HepG2 (cell line): ENCODE measurements at regions not wholly inside any gene's neighbourhood (a gene's known extent, or its start where the extent isn't known, plus 50 kb on each side); places are given as distances from the start of the nearest gene placed in this dataset.

ENCODE experiments used
- ATAC-seq: fragments of 200-7000 bp; cut with Tn5 transposase; 3 replicates; pipeline ENCODE4 v1.9.1; 2020; ENCODE audit warnings: mild to moderate bottlenecking, moderate library complexity
- BruUV-seq: library from RNA; stranded (reverse); fragments of 400-500 nt; replicated peaks from 2 replicates; lab custom pipeline; 2021; lab: Mats Ljungman, UMichigan
- CTCF ChIA-PET: fragments of 300-600 bp; formaldehyde crosslinking; extraction: SDS; loops from one replicate; lab custom pipeline; 2021; ENCODE audit warnings: low total read pairs, inconsistent platforms, low intra/inter-chr PET ratio; lab: Yijun Ruan, JAX
- POLR2A ChIA-PET: fragments of 350-600 bp; sonication (Branson Sonifier 250); formaldehyde crosslinking; loops from one replicate; lab custom pipeline; 2020; ENCODE audit warnings: antibody characterized with exemption, inconsistent platforms; lab: Yijun Ruan, JAX
- DNase-seq: peaks from one replicate; pipeline ENCODE4 v3.0.0-alpha.2; 2015; ENCODE audit warnings: low spot score
- FAIRE-seq: peaks from 3 replicates; lab custom pipeline; 2011; peaks lifted over from hg19 to GRCh38; lab: Jason Lieb, UNC
- H2AFZ ChIP-seq: one replicate; pipeline ENCODE4 v1.6.1; 2011; ENCODE audit warnings: low read length, inconsistent platforms
- H3K27ac ChIP-seq: fragments of 300-600 bp; 3 replicates; pipeline ENCODE4 v1.8.0; 2011; ENCODE audit warnings: mixed run types, mild to moderate bottlenecking, mixed read lengths, low read length, inconsistent platforms; ENCODE audit not compliant: insufficient read depth; ENCODE audit errors: extremely low read length
- H3K27me3 ChIP-seq, 2 experiments: fragments of 200-600 bp in 1 of 2; 2 replicates in 1 of 2; 3 replicates in 1 of 2; pipeline versions ENCODE4 v1.6.0 to v1.8.0; 2011; ENCODE audit warnings: low read length in 2 of 2, mild to moderate bottlenecking in 2 of 2, moderate library complexity in 2 of 2, inconsistent platforms in 1 of 2; ENCODE audit not compliant: insufficient read depth in 2 of 2, control insufficient read depth in 1 of 2
- H3K36me3 ChIP-seq, 2 experiments: fragments of 200-600 bp in 1 of 2; replicated peaks in 1 of 2; 2 replicates in 1 of 2; 3 replicates in 1 of 2; pipeline versions ENCODE4 v1.5.1 to v1.8.0; 2011; ENCODE audit warnings: low read length in 2 of 2, inconsistent platforms in 1 of 2; ENCODE audit not compliant: insufficient read depth in 2 of 2, control insufficient read depth in 1 of 2
- H3K4me1 ChIP-seq: 2 replicates; pipeline ENCODE4 v1.5.1; 2012; ENCODE audit warnings: low read length, inconsistent platforms; ENCODE audit not compliant: insufficient read depth
- H3K4me2 ChIP-seq: 2 replicates; pipeline ENCODE4 v1.6.0; 2011; ENCODE audit warnings: low read depth, low read length, inconsistent platforms
- H3K4me3 ChIP-seq, 3 experiments: fragments of 200-600 bp in 1 of 3; sonication (generic), shearing (Covaris generic) in 1 of 3; replicated peaks in 1 of 3; 2 replicates each; pipeline ENCODE4 v1.5.1; 2011 to 2016; ENCODE audit warnings: low read length in 3 of 3, inconsistent platforms in 2 of 3, low read depth in 2 of 3, mild to moderate bottlenecking in 2 of 3, control low read depth in 1 of 3, mixed read lengths in 1 of 3; ENCODE audit not compliant: insufficient read depth in 1 of 3
- H3K79me2 ChIP-seq: one replicate; pipeline ENCODE4 v1.6.1; 2011; ENCODE audit warnings: low read length, inconsistent platforms; ENCODE audit not compliant: insufficient read depth
- H3K9ac ChIP-seq: 2 replicates; pipeline ENCODE4 v1.6.0; 2011; ENCODE audit warnings: mild to moderate bottlenecking, low read depth, low read length, inconsistent platforms; ENCODE audit not compliant: insufficient read depth
- H3K9me3 ChIP-seq: 2 replicates; pipeline ENCODE4 v1.5.1; 2012; ENCODE audit warnings: mild to moderate bottlenecking, low read length
- H4K20me1 ChIP-seq: 2 replicates; pipeline ENCODE4 v1.6.0; 2011; ENCODE audit warnings: inconsistent platforms, mild to moderate bottlenecking, low read length, moderate library complexity; ENCODE audit not compliant: insufficient read depth
- BRD4 ChIP-seq: sonication (generic); formaldehyde crosslinking; IDR thresholded peaks from 2 replicates; pipeline ENCODE4 v1.4.0; 2020; ENCODE audit warnings: missing genetic modification reagents
- CHD2 ChIP-seq: IDR thresholded peaks from 2 replicates; pipeline ENCODE4 v1.6.1; 2011; ENCODE audit warnings: low read depth, low read length, improper control_type of control experiment
- CSRNP1 ChIP-seq: sonication (generic); formaldehyde crosslinking; IDR thresholded peaks from 2 replicates; pipeline ENCODE4 v1.8.1; 2023; ENCODE audit warnings: mild to moderate bottlenecking, missing genetic modification reagents
- EP300 ChIP-seq, 3 experiments: sonication (generic) in 1 of 3; formaldehyde crosslinking in 1 of 3; IDR thresholded peaks; 2 replicates each; pipeline versions ENCODE4 v1.5.1 to v1.6.1; 2011 to 2020; ENCODE audit warnings: low read depth in 2 of 3, low read length in 2 of 3, borderline replicate concordance in 1 of 3, improper control_type of control experiment in 1 of 3, mild to moderate bottlenecking in 1 of 3, missing genetic modification reagents in 1 of 3, moderate library complexity in 1 of 3
- GATAD1 ChIP-seq: IDR thresholded peaks from 2 replicates; pipeline ENCODE4 v1.6.1; 2016; ENCODE audit warnings: missing genetic modification reagents, missing compliant biosample characterization
- HOXA7 ChIP-seq: sonication (generic); formaldehyde crosslinking; IDR thresholded peaks from 2 replicates; pipeline ENCODE4 v1.8.1; 2022; ENCODE audit warnings: mild to moderate bottlenecking, missing genetic modification reagents, moderate library complexity
- NFYC ChIP-seq: IDR thresholded peaks from 2 replicates; pipeline ENCODE4 v1.6.1; 2016; ENCODE audit warnings: missing genetic modification reagents, missing compliant biosample characterization
- POLR2A ChIP-seq, 2 experiments: IDR thresholded peaks; 2 replicates each; pipeline ENCODE4 v1.6.1; 2011; ENCODE audit warnings: low read depth in 2 of 2, low read length in 2 of 2, mild to moderate bottlenecking in 1 of 2, moderate library complexity in 1 of 2; ENCODE audit not compliant: insufficient read depth in 1 of 2
- SSRP1 ChIP-seq: IDR thresholded peaks from 2 replicates; pipeline ENCODE4 v1.6.1; 2016; ENCODE audit warnings: control low read depth
- THYN1 ChIP-seq: sonication (generic); formaldehyde crosslinking; IDR thresholded peaks from 2 replicates; pipeline ENCODE4 v1.8.1; 2023; ENCODE audit warnings: low read depth, mild to moderate bottlenecking, moderate library complexity, missing genetic modification reagents, borderline replicate concordance
- ZNF24 ChIP-seq: fragments of 450-650 bp; IDR thresholded peaks from 2 replicates; pipeline ENCODE4 v1.6.1; 2017; ENCODE audit warnings: antibody characterized with exemption, mild to moderate bottlenecking
- ZNF782 ChIP-seq: sonication (generic); formaldehyde crosslinking; IDR thresholded peaks from 2 replicates; pipeline ENCODE4 v1.4.0; 2020; ENCODE audit warnings: missing genetic modification reagents, mild to moderate bottlenecking, borderline replicate concordance
- in situ Hi-C: cut with HindIII; loops from 2 replicates; pipeline ENCODE4 v1.10.0; 2017; ENCODE audit warnings: low pct_unique_long_range_greater_than_20kb; ENCODE audit not compliant: extremely low pct_ligation_motif_present
- intact Hi-C: fragments of 100-400 bp; cut with micrococcal nuclease; formaldehyde crosslinking; loops from one replicate; pipeline ENCODE4 v1.10.0; 2022; ENCODE audit not compliant: unreplicated experiment
- TF ChIP-seq, protein P1 (sequence below): sonication (generic); formaldehyde crosslinking; IDR thresholded peaks from 2 replicates; pipeline ENCODE4 v1.4.0; 2020; ENCODE audit warnings: mild to moderate bottlenecking, missing genetic modification reagents
- TF ChIP-seq, protein P2 (sequence below): sonication (generic); formaldehyde crosslinking; conservative IDR thresholded peaks from 2 replicates; pipeline ENCODE4 v1.8.0; 2022; ENCODE audit warnings: low read depth, missing genetic modification reagents
- TF ChIP-seq, protein P3 (sequence below): sonication (generic); formaldehyde crosslinking; conservative IDR thresholded peaks from 2 replicates; pipeline ENCODE4 v1.4.0; 2020; ENCODE audit warnings: missing genetic modification reagents
- TF ChIP-seq, protein P4 (sequence below): sonication (generic); formaldehyde crosslinking; conservative IDR thresholded peaks from 2 replicates; pipeline ENCODE4 v1.4.0; 2020; ENCODE audit warnings: missing genetic modification reagents

DNA sequence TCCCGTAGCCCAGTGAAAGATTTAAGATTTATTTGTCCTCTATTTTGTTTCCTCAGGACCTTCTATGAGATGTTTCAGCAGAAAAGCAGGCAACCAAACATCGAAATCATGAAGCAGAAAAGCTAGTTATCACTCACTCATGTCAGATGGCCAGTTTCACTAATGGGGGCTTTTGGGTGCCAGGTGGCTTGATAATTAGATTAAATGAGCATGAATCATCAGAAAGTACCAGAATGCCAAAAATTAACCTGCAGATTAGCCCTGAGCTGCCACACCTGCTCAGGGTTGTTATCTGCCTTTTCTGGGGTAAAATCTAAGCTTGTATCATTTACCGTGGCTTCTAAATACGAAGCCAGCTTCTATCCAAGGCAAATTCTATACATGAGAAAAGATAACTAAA lies 1017.5 kb downstream of the XPNPEP1 start (continued):
- TF ChIP-seq, protein P1, sequence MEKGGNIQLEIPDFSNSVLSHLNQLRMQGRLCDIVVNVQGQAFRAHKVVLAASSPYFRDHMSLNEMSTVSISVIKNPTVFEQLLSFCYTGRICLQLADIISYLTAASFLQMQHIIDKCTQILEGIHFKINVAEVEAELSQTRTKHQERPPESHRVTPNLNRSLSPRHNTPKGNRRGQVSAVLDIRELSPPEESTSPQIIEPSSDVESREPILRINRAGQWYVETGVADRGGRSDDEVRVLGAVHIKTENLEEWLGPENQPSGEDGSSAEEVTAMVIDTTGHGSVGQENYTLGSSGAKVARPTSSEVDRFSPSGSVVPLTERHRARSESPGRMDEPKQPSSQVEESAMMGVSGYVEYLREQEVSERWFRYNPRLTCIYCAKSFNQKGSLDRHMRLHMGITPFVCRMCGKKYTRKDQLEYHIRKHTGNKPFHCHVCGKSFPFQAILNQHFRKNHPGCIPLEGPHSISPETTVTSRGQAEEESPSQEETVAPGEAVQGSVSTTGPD: no peak
- TF ChIP-seq CHD2: no peak
- TF ChIP-seq ZNF782 (CRISPR knock-in tag): no peak
- TF ChIP-seq, protein P2, sequence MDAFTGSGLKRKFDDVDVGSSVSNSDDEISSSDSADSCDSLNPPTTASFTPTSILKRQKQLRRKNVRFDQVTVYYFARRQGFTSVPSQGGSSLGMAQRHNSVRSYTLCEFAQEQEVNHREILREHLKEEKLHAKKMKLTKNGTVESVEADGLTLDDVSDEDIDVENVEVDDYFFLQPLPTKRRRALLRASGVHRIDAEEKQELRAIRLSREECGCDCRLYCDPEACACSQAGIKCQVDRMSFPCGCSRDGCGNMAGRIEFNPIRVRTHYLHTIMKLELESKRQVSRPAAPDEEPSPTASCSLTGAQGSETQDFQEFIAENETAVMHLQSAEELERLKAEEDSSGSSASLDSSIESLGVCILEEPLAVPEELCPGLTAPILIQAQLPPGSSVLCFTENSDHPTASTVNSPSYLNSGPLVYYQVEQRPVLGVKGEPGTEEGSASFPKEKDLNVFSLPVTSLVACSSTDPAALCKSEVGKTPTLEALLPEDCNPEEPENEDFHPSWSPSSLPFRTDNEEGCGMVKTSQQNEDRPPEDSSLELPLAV (CRISPR knock-in tag): no peak
- TF ChIP-seq NFYC (CRISPR knock-in tag): no peak
- no peak for TF ChIP-seq HOXA7
- TF ChIP-seq, protein P3, sequence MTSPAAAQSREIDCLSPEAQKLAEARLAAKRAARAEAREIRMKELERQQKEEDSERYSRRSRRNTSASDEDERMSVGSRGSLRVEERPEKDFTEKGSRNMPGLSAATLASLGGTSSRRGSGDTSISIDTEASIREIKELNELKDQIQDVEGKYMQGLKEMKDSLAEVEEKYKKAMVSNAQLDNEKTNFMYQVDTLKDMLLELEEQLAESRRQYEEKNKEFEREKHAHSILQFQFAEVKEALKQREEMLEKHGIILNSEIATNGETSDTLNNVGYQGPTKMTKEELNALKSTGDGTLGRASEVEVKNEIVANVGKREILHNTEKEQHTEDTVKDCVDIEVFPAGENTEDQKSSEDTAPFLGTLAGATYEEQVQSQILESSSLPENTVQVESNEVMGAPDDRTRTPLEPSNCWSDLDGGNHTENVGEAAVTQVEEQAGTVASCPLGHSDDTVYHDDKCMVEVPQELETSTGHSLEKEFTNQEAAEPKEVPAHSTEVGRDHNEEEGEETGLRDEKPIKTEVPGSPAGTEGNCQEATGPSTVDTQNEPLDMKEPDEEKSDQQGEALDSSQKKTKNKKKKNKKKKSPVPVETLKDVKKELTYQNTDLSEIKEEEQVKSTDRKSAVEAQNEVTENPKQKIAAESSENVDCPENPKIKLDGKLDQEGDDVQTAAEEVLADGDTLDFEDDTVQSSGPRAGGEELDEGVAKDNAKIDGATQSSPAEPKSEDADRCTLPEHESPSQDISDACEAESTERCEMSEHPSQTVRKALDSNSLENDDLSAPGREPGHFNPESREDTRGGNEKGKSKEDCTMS (CRISPR knock-in tag): no peak
- no peak for TF ChIP-seq SSRP1 (CRISPR knock-in tag)

- no peaks in the 10 kb centered on the region for H4K20me1 ChIP-seq
- H3K9me3 ChIP-seq: peaks cover 5% of the 10 kb centered on the region; the same call in 1 of the 2 replicates
- no peak overlapping the region for H3K9ac ChIP-seq
- no peaks in the 10 kb centered on the region for H3K27me3 ChIP-seq
- in situ Hi-C loops: no loop called here
- no peak overlapping the region for H3K4me2 ChIP-seq
- H3K4me1 ChIP-seq: no peaks in the 10 kb centered on the region
- FAIRE-seq: no peak
- no peak overlapping the region for H3K27ac ChIP-seq
- ChIA-PET CTCF (no interaction called here), POLR2A (no interaction called here)
- no peak for DNase-seq
- no peak overlapping the region for H3K4me3 ChIP-seq
- no peaks in the 10 kb centered on the region for H3K79me2 ChIP-seq
- H3K36me3 ChIP-seq: no peaks in the 10 kb centered on the region
- intact Hi-C loops: no loop called here
- no peak for ATAC-seq
- H2AFZ ChIP-seq: no peak overlapping the region
- BruUV-seq: no TSS peak
- TF ChIP-seq, protein P4, sequence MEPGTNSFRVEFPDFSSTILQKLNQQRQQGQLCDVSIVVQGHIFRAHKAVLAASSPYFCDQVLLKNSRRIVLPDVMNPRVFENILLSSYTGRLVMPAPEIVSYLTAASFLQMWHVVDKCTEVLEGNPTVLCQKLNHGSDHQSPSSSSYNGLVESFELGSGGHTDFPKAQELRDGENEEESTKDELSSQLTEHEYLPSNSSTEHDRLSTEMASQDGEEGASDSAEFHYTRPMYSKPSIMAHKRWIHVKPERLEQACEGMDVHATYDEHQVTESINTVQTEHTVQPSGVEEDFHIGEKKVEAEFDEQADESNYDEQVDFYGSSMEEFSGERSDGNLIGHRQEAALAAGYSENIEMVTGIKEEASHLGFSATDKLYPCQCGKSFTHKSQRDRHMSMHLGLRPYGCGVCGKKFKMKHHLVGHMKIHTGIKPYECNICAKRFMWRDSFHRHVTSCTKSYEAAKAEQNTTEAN: no peak
- TF ChIP-seq EP300 (IDR thresholded peaks at IDR 0.05; ENCODE audit: low read depth in 2 of 2, low read length in 2 of 2) (no peak), EP300 (CRISPR knock-in tag; IDR thresholded peaks at IDR 0.05; ENCODE audit: borderline replicate concordance) (no peak), THYN1 (no peak), CSRNP1 (CRISPR knock-in tag) (no peak), GATAD1 (CRISPR knock-in tag) (no peak), BRD4 (CRISPR knock-in tag) (no peak), ZNF24 (no peak), POLR2A (IDR thresholded peaks at IDR 0.05; ENCODE audit: insufficient read depth in 1 of 2, low read depth in 2 of 2, low read length in 2 of 2) (no peak)
Measured at GRCh38 chr10:108905171-108905570, 1018.1 kb downstream of the XPNPEP1 start.
